H1 (cell line): ENCODE measurements at regions not wholly inside any gene's neighbourhood (a gene's known extent, or its start where the extent isn't known, plus 50 kb on each side); places are given as distances from the start of the nearest gene placed in this dataset.

ENCODE experiments used
- BACH1 ChIP-seq: IDR thresholded peaks from 2 replicates; pipeline ENCODE4 v1.6.1; 2012; ENCODE audit warnings: low read length, improper control_type of control experiment
- BCL11A ChIP-seq, 2 experiments: IDR thresholded peaks; one replicate each; pipeline ENCODE4 v1.6.1; 2011; ENCODE audit warnings: low read depth in 2 of 2, low read length in 2 of 2, mild to moderate bottlenecking in 2 of 2
- CBX5 ChIP-seq: fragments of 300-800, 300-1000 bp; sonication (generic); IDR thresholded peaks from 2 replicates; pipeline ENCODE4 v1.7.1; 2016; ENCODE audit warnings: antibody characterized with exemption, low read length, low read depth
- SP4 ChIP-seq: IDR thresholded peaks from 2 replicates; pipeline ENCODE4 v1.6.1; 2012; ENCODE audit warnings: low read length, inconsistent platforms
- TAF7 ChIP-seq: optimal IDR thresholded peaks from 2 replicates; pipeline ENCODE3; 2011; ENCODE audit warnings: low read depth, mild to moderate bottlenecking, inconsistent platforms, low read length, moderate library complexity, borderline replicate concordance
- TF ChIP-seq, protein P1 (sequence below): IDR thresholded peaks from 2 replicates; pipeline ENCODE4 v1.6.1; 2012; ENCODE audit warnings: inconsistent platforms

DNA sequence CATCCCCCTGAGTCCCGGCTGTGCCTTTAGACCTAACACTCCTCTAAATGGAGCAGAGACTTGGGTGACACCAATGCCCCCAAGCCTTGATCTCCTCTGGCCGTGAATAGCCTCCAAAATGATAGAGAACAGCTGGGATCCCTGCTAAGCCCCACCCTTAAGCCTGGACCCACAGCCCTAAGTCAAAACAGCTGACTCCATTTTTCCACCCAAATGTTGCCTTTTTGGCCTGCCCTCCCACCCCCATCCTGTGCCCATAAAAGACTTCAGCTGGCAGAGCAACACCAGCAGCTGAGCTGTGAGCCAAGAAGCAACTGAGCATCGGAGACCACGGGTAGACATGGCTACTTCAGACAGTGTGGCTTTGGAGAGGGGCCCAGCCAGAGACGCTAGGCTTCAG, 420.8 kb downstream of the NPHP4 start (continued):
- TF ChIP-seq BCL11A (IDR thresholded peaks at IDR 0.05; ENCODE audit: low read depth in 2 of 2, low read length in 2 of 2) (no peak), TAF7 (no peak), CBX5 (no peak), SP4 (no peak), BACH1 (no peak)
- TF ChIP-seq, protein P1, sequence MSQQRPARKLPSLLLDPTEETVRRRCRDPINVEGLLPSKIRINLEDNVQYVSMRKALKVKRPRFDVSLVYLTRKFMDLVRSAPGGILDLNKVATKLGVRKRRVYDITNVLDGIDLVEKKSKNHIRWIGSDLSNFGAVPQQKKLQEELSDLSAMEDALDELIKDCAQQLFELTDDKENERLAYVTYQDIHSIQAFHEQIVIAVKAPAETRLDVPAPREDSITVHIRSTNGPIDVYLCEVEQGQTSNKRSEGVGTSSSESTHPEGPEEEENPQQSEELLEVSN: no peak
